Chondrocyte (in vitro differentiated cells): ENCODE measurements at regions not wholly inside any gene's neighbourhood (a gene's known extent, or its start where the extent isn't known, plus 50 kb on each side); places are given as distances from the start of the nearest gene placed in this dataset.

Experiments
- DNase-seq: peaks from one replicate; pipeline ENCODE4 v3.0.0; 2021; ENCODE audit warnings: mixed read lengths, low spot score
- H3K27ac Mint-ChIP-seq: one replicate; pipeline ENCODE4 v1.8.0; 2021; ENCODE audit warnings: mild to moderate bottlenecking, moderate library complexity, mixed read lengths; ENCODE audit not compliant: unreplicated experiment
- H3K27me3 Mint-ChIP-seq: 2 replicates; pipeline ENCODE4 v1.8.0; 2021; ENCODE audit warnings: low read depth, mixed read lengths
- H3K36me3 Mint-ChIP-seq: 2 replicates; pipeline ENCODE4 v1.8.0; 2021; ENCODE audit warnings: low read depth, mixed read lengths
- H3K4me1 Mint-ChIP-seq: 2 replicates; pipeline ENCODE4 v1.8.0; 2021; ENCODE audit warnings: low read depth, mild to moderate bottlenecking, mixed read lengths
- H3K4me3 Mint-ChIP-seq: one replicate; pipeline ENCODE4 v1.8.0; 2021; ENCODE audit warnings: mild to moderate bottlenecking, moderate library complexity, mixed read lengths; ENCODE audit not compliant: unreplicated experiment
- H3K9me3 Mint-ChIP-seq: 2 replicates; pipeline ENCODE4 v1.8.0; 2021; ENCODE audit warnings: low read depth, mixed read lengths
- TF ChIP-seq, protein P1 (sequence below): fragments of 200-600 bp; sonication (generic); IDR thresholded peaks from 2 replicates; pipeline ENCODE4 v1.5.0; 2021; ENCODE audit warnings: antibody characterized with exemption, mild to moderate bottlenecking, moderate library complexity

DNA sequence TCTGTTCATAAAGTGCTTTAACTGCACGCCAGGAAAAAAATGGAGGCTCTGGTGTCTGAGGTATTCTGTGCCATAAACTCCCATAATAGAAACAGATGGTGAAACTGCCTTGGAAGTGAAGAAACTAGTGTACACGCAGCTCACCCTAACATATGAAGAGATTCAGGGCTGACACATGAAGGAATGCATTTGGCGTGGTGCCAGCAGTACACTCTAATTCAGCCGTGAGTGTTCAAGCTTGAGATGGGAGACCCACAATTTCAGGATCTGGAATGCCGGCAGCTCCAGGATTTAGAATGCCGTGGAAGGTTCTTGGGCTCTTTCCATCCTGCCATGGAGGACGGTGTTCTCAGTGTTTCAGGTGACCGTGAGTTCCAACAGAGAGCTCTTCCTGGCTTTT lies 478.4 kb downstream of the TSHZ3 start:
- no peak for DNase-seq
- Mint-ChIP-seq H3K36me3 (no peaks in the 10 kb centered on the region), H3K4me1 (no peaks in the 10 kb centered on the region), H3K9me3 (peaks cover 13% of the 10 kb centered on the region), H3K27ac (no peak overlapping the region), H3K27me3 (no peaks in the 10 kb centered on the region), H3K4me3 (no peak overlapping the region)
- TF ChIP-seq, protein P1, sequence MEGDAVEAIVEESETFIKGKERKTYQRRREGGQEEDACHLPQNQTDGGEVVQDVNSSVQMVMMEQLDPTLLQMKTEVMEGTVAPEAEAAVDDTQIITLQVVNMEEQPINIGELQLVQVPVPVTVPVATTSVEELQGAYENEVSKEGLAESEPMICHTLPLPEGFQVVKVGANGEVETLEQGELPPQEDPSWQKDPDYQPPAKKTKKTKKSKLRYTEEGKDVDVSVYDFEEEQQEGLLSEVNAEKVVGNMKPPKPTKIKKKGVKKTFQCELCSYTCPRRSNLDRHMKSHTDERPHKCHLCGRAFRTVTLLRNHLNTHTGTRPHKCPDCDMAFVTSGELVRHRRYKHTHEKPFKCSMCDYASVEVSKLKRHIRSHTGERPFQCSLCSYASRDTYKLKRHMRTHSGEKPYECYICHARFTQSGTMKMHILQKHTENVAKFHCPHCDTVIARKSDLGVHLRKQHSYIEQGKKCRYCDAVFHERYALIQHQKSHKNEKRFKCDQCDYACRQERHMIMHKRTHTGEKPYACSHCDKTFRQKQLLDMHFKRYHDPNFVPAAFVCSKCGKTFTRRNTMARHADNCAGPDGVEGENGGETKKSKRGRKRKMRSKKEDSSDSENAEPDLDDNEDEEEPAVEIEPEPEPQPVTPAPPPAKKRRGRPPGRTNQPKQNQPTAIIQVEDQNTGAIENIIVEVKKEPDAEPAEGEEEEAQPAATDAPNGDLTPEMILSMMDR = no peak

DNA sequence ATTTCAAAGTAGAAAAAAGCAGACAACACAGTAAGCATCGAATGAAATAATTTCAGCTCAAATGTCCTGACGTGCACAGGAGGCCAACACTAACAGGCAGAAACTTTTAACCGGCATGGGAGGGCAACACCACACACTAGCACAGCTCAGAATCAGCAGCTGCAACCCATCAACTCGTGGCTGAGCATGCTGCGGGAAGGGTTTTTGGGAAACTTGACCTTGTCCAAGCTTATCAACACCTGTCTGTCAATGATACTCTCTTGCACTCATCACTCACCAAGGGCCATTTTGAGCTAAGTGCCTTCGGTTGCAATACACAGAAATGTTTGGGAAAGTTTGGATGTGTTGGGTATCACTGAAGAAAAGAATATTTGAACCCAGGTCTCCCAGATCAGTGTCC lies 483.7 kb downstream of the TSHZ3 start:
- no peak overlapping the region for H3K27ac Mint-ChIP-seq
- no peaks in the 10 kb centered on the region for H3K36me3 Mint-ChIP-seq
- H3K4me3 Mint-ChIP-seq = no peak overlapping the region
- DNase-seq = no peak
- no peaks in the 10 kb centered on the region for H3K4me1 Mint-ChIP-seq
- peaks cover 17% of the 10 kb centered on the region for H3K9me3 Mint-ChIP-seq
- TF ChIP-seq, protein P1 = no peak
- H3K27me3 Mint-ChIP-seq = no peaks in the 10 kb centered on the region

DNA sequence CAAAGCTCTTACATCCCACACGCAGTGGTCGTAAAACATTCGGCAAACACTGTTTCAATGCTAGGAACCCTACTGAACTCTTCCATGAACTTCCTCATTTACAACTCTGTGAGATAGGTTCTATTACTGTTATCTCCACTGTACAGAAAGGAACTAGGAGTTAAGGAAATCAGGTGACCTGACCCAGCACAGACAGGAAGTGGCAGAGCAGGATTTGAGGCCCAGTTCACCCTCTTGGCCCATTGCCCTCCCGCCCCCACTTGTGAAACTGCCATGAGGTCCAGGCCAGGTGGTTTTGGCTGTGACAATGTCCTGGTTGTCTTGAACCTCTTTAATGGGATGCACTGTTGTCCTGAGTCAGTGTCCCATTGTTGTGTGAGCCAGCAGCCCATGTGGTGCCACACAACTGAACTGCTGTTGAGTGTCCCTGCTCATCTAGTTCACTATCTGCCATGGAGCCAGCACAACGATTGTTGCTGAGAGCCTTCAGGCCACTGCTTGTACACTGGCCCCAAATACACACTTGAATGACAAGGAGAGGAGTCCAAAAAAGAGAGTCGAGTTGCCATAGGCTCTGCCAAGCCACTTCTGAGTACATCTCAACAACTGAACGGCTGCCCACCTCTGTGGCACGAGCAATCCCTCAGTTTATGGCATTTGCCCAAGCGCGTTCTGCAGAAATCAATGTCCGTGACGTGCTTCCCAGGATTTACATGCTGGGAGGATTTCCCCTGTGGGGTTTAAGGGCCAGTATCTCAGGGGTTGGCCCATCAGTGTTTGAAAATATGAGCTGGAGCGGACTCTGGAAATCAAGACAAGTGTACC lies 484.6 kb downstream of the TSHZ3 start:
- Mint-ChIP-seq H3K9me3 (peaks cover 24% of the 10 kb centered on the region), H3K27ac (no peak overlapping the region), H3K4me3 (no peak overlapping the region), H3K36me3 (no peaks in the 10 kb centered on the region), H3K27me3 (no peaks in the 10 kb centered on the region), H3K4me1 (no peaks in the 10 kb centered on the region)
- TF ChIP-seq, protein P1 = no peak
- DNase-seq = no peak

DNA sequence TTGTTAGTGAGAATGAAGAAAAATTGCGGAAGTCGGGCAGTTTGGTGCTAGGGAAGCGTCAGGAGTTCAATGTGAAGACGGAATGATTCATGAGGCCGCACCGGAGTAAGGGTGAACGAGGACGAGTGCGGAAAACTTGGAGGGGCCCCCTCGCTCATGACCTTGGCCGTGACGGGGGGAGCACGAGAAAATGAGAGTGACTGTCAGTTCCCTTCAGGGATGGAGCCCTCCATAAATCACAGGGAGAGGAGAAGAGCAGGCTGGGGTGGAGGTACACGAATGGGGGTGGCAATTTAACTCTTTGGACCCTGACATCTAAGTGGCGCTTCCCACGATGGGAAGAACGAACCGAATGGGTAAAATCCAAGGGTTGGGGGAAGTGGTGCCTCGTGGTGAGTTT lies 486.4 kb downstream of the TSHZ3 start:
- Mint-ChIP-seq H3K36me3 (no peaks in the 10 kb centered on the region), H3K4me3 (no peak overlapping the region), H3K4me1 (no peaks in the 10 kb centered on the region), H3K9me3 (peaks cover 22% of the 10 kb centered on the region), H3K27ac (no peak overlapping the region), H3K27me3 (no peaks in the 10 kb centered on the region)
- TF ChIP-seq, protein P1 = no peak
- no peak for DNase-seq

DNA sequence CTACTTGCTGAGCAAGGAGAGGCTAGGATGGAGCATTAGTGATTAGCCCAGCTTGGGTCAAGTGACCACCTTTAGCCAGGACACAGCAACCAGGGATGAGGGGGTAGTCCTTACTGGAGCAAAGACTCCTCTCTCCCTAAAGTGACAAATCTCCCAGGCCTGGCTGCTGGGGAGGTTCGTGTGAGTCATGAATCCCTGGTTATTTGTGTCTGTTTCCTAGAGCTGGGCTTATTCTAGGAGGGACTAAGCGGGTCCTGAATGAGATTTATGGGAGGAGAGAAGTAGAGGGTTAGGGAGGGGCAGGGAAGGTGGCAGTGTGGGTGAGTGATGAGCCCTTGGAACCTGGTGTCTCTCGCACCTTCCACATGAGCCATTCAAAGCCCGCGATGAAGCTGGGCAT lies 487.3 kb downstream of the TSHZ3 start:
- H3K27me3 Mint-ChIP-seq = no peaks in the 10 kb centered on the region
- H3K9me3 Mint-ChIP-seq = peaks cover 12% of the 10 kb centered on the region
- TF ChIP-seq, protein P1 = no peak
- no peak overlapping the region for H3K4me3 Mint-ChIP-seq
- no peaks in the 10 kb centered on the region for H3K36me3 Mint-ChIP-seq
- H3K4me1 Mint-ChIP-seq = no peaks in the 10 kb centered on the region
- no peak for DNase-seq
- H3K27ac Mint-ChIP-seq = no peak overlapping the region
